K562 (cell line): ENCODE measurements at regions not wholly inside any gene's neighbourhood (a gene's known extent, or its start where the extent isn't known, plus 50 kb on each side); places are given as distances from the start of the nearest gene placed in this dataset.

Source experiments
- ATAC-seq: fragments of 200-7000 bp; cut with Tn5 transposase; 3 replicates; pipeline ENCODE4 v1.9.1; 2020; ENCODE audit warnings: moderate library complexity
- BruUV-seq: library from RNA; stranded (reverse); fragments of 400-500 nt; replicated peaks from 2 replicates; lab custom pipeline; 2021; lab: Mats Ljungman, UMichigan
- CTCF ChIA-PET: fragments of 300-600 bp; formaldehyde crosslinking; extraction: SDS; loops from one replicate; lab custom pipeline; 2021; ENCODE audit warnings: low intra/inter-chr PET ratio; lab: Yijun Ruan, JAX
- POLR2A ChIA-PET: fragments of 300-600, 350-650 bp; sonication (Branson Sonifier 250); formaldehyde crosslinking; extraction: SDS; loops from one replicate; lab custom pipeline; 2021; ENCODE audit warnings: antibody characterized with exemption, inconsistent platforms; lab: Yijun Ruan, JAX
- DNase-seq, 4 experiments: peaks; one replicate each; pipeline versions ENCODE4 v3.0.0 to v3.0.0-alpha.2; 2011 to 2018; ENCODE audit warnings: low spot score in 3 of 4, mixed read lengths in 3 of 4; ENCODE audit errors: extremely low read depth in 1 of 4
- FAIRE-seq: peaks from 2 replicates; lab custom pipeline; 2011; peaks lifted over from hg19 to GRCh38; lab: Jason Lieb, UNC
- H2AFZ ChIP-seq: 2 replicates; pipeline ENCODE4 v1.6.0; 2011; ENCODE audit warnings: low read depth, low read length, control low read depth, inconsistent platforms
- H3K27ac ChIP-seq: fragments of 200-600 bp; 3 replicates; pipeline ENCODE4 v1.8.0; 2011; ENCODE audit warnings: low read depth, mild to moderate bottlenecking, control low read depth, inconsistent platforms, low read length, moderate library complexity, mixed read lengths; ENCODE audit errors: extremely low read depth
- H3K27me3 ChIP-seq, 2 experiments: fragments of 300-600 bp in 1 of 2; 2 replicates in 1 of 2; 3 replicates in 1 of 2; pipeline versions ENCODE4 v1.6.0 to v1.8.0; 2011; ENCODE audit warnings: inconsistent platforms in 2 of 2, low read length in 2 of 2, mild to moderate bottlenecking in 1 of 2, mixed read lengths in 1 of 2, moderate library complexity in 1 of 2; ENCODE audit not compliant: control insufficient read depth in 2 of 2, insufficient read depth in 2 of 2
- H3K36me3 ChIP-seq: fragments of 300-600 bp; 3 replicates; pipeline ENCODE4 v1.8.0; 2011; ENCODE audit warnings: mild to moderate bottlenecking, low read length, inconsistent platforms; ENCODE audit not compliant: control insufficient read depth, insufficient read depth
- H3K4me1 ChIP-seq, 2 experiments: fragments of 200-600 bp in 1 of 2; replicated peaks in 1 of 2; 2 replicates in 1 of 2; 3 replicates in 1 of 2; pipeline versions ENCODE4 v1.5.1 to v1.8.0; 2011; ENCODE audit warnings: inconsistent platforms in 2 of 2, low read length in 2 of 2, mild to moderate bottlenecking in 1 of 2, mixed read lengths in 1 of 2, moderate library complexity in 1 of 2; ENCODE audit not compliant: control insufficient read depth in 2 of 2, insufficient read depth in 2 of 2
- H3K4me2 ChIP-seq: 2 replicates; pipeline ENCODE4 v1.6.1; 2011; ENCODE audit warnings: low read length, control low read depth, inconsistent platforms, mixed read lengths; ENCODE audit not compliant: insufficient read depth
- H3K4me3 ChIP-seq: fragments of 200-600 bp; sonication (generic), shearing (Covaris generic); 2 replicates; pipeline ENCODE4 v1.5.1; 2016; ENCODE audit warnings: control low read depth, inconsistent platforms
- H3K79me2 ChIP-seq: fragments of 200-600 bp; 3 replicates; pipeline ENCODE4 v1.8.0; 2011; ENCODE audit warnings: low read length, inconsistent platforms; ENCODE audit not compliant: control insufficient read depth, insufficient read depth
- H3K9ac ChIP-seq, 2 experiments: 2 replicates each; pipeline versions ENCODE4 v1.6.0 to v1.6.1; 2011; ENCODE audit warnings: low read depth in 2 of 2, low read length in 2 of 2, control low read depth in 1 of 2, inconsistent platforms in 1 of 2, mild to moderate bottlenecking in 1 of 2, mixed read lengths in 1 of 2; ENCODE audit not compliant: insufficient read depth in 1 of 2
- H3K9me1 ChIP-seq: one replicate; pipeline ENCODE4 v1.6.0; 2011; ENCODE audit warnings: inconsistent platforms, mild to moderate bottlenecking, low read length, moderate library complexity; ENCODE audit not compliant: control insufficient read depth, insufficient read depth
- H3K9me3 ChIP-seq: replicated peaks from 2 replicates; pipeline ENCODE4 v1.5.1; 2011; ENCODE audit warnings: low read depth, low read length, inconsistent platforms; ENCODE audit not compliant: control insufficient read depth, insufficient read depth
- H4K20me1 ChIP-seq: replicated peaks from 2 replicates; pipeline ENCODE4 v1.6.1; 2011; ENCODE audit warnings: low read length, inconsistent platforms, mixed read lengths; ENCODE audit not compliant: control insufficient read depth, insufficient read depth
- BRD4 ChIP-seq: fragments of 200-600 bp; sonication (generic); IDR thresholded peaks from 2 replicates; pipeline ENCODE4 v1.6.1; 2017; ENCODE audit warnings: inconsistent platforms
- CHD2 ChIP-seq: IDR thresholded peaks from 2 replicates; pipeline ENCODE4 v1.6.1; 2011; ENCODE audit warnings: low read depth, low read length
- CREM ChIP-seq: IDR thresholded peaks from 2 replicates; pipeline ENCODE4 v1.6.1; 2014; ENCODE audit warnings: antibody characterized with exemption, low read depth
- E2F3 ChIP-seq: fragments of 250-450 bp; sonication (Bioruptor Pico); IDR thresholded peaks from 2 replicates; pipeline ENCODE4 v1.4.0; 2020; ENCODE audit warnings: mild to moderate bottlenecking
- ELF2 ChIP-seq: fragments of 250-450 bp; sonication (Bioruptor Pico); IDR thresholded peaks from 2 replicates; pipeline ENCODE4 v1.5.0; 2021; ENCODE audit warnings: mild to moderate bottlenecking
- ELF4 ChIP-seq: fragments of 450-650 bp; formaldehyde crosslinking; IDR thresholded peaks from 2 replicates; pipeline ENCODE4 v1.4.0; 2022; ENCODE audit warnings: missing genetic modification characterization
- ELK1 ChIP-seq: sonication (generic); formaldehyde crosslinking; IDR thresholded peaks from 2 replicates; pipeline ENCODE4 v1.8.1; 2022; ENCODE audit warnings: missing genetic modification reagents
- EWSR1 ChIP-seq: fragments of 450-650 bp; IDR thresholded peaks from 2 replicates; pipeline ENCODE4 v1.6.1; 2018; ENCODE audit warnings: borderline replicate concordance, mild to moderate bottlenecking, low read depth, moderate library complexity; ENCODE audit not compliant: partially characterized antibody
- HNRNPUL1 ChIP-seq: fragments of 200-400 bp; formaldehyde crosslinking; IDR thresholded peaks from 2 replicates; pipeline ENCODE4 v1.6.1; 2017; ENCODE audit warnings: low read length
- HSF4 ChIP-seq: fragments of 250-450 bp; sonication (Bioruptor Pico); IDR thresholded peaks from 2 replicates; pipeline ENCODE4 v2.1.2; 2022; ENCODE audit warnings: mild to moderate bottlenecking, moderate library complexity, borderline replicate concordance
- KLF16 ChIP-seq: IDR thresholded peaks from 2 replicates; pipeline ENCODE4 v1.6.1; 2016; ENCODE audit warnings: antibody characterized with exemption
- PHF20 ChIP-seq: fragments of 450-650 bp; IDR thresholded peaks from 2 replicates; pipeline ENCODE4 v1.6.1; 2018; ENCODE audit not compliant: partially characterized antibody
- RBM17 ChIP-seq: fragments of 200-400 bp; formaldehyde crosslinking; IDR thresholded peaks from 2 replicates; pipeline ENCODE4 v1.6.1; 2017; ENCODE audit warnings: low read depth, mild to moderate bottlenecking, low read length, borderline replicate concordance
- ZNF3 ChIP-seq: fragments of 250-450 bp; sonication (Bioruptor Pico); IDR thresholded peaks from 2 replicates; pipeline ENCODE4 v1.5.0; 2021; ENCODE audit warnings: mild to moderate bottlenecking, moderate library complexity
- ZNF347 ChIP-seq: fragments of 450-650 bp; formaldehyde crosslinking; IDR thresholded peaks from 2 replicates; pipeline ENCODE4 v1.4.0; 2020; ENCODE audit warnings: low read depth, mild to moderate bottlenecking, moderate library complexity
- ZNF398 ChIP-seq: fragments of 250-450 bp; sonication (Bioruptor Pico); IDR thresholded peaks from 2 replicates; pipeline ENCODE4 v1.8.0; 2021; ENCODE audit warnings: moderate library complexity, mild to moderate bottlenecking, inconsistent platforms
- ZNF583 ChIP-seq: fragments of 250-450 bp; sonication (Bioruptor Pico); IDR thresholded peaks from 2 replicates; pipeline ENCODE4 v1.4.0; 2020
- ZSCAN32 ChIP-seq: fragments of 450-650 bp; formaldehyde crosslinking; IDR thresholded peaks from 2 replicates; pipeline ENCODE4 v1.4.0; 2020; ENCODE audit warnings: mild to moderate bottlenecking, moderate library complexity
- WGBS: fragments of 100-300 bp; shearing (Covaris generic); methylation state at CpG from one replicate; pipeline ENCODE4 v1.1.6; 2016; ENCODE audit warnings: low coverage, mixed read lengths; ENCODE audit not compliant: insufficient coverage; ENCODE audit errors: missing lambda C conversion rate; 5-methylcytosine and 5-hydroxymethylcytosine counted together
- in situ Hi-C: fragments of 300-500 bp; cut with MboI; formaldehyde crosslinking; loops from 4 replicates; pipeline ENCODE4 v1.15.0; 2018; ENCODE audit warnings: inconsistent platforms, mixed read lengths
- intact Hi-C: fragments of 100-400 bp; cut with micrococcal nuclease; formaldehyde crosslinking; loops from 2 replicates; pipeline ENCODE4 v1.14.2; 2022
- TF ChIP-seq, protein P1 (sequence below): fragments of 250-450 bp; sonication (Bioruptor Pico); IDR thresholded peaks from 2 replicates; pipeline ENCODE4 v1.8.0; 2021; ENCODE audit warnings: moderate library complexity, mild to moderate bottlenecking, inconsistent platforms

GRCh38 chr22:49588739-49589138 is 238.9 kb downstream of the BRD1 start:
- H3K79me2 ChIP-seq: peaks cover 41% of the 10 kb centered on the region
- WGBS: 83% methylated on average over 8 of the region's 12 CpGs
- FAIRE-seq (no peak), ATAC-seq (no peak), DNase-seq (no peak)
- CTCF ChIA-PET: no interaction called here
- H3K4me2 ChIP-seq: no peak overlapping the region
- no peak overlapping the region for H3K4me3 ChIP-seq
- TF ChIP-seq ELF2 (CRISPR knock-in tag): no peak
- no peak for TF ChIP-seq ZNF3 (CRISPR knock-in tag)
- TF ChIP-seq EWSR1: no peak
- no peak for TF ChIP-seq ZNF583
- TF ChIP-seq HNRNPUL1: no peak
- TF ChIP-seq, protein P1, sequence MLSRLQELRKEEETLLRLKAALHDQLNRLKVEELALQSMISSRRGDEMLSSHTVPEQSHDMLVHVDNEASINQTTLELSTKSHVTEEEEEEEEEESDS (CRISPR knock-in tag): no peak
- TF ChIP-seq ELF4 (CRISPR knock-in tag): no peak
- TF ChIP-seq CREM: no peak
- TF ChIP-seq ZNF347 (CRISPR knock-in tag): no peak
- TF ChIP-seq RBM17: no peak
- no peak for TF ChIP-seq ZNF398
- no peak for TF ChIP-seq ELK1 (CRISPR knock-in tag)
- no peak for TF ChIP-seq CHD2
- TF ChIP-seq BRD4: no peak
- no peak for TF ChIP-seq HSF4 (CRISPR knock-in tag)
- TF ChIP-seq E2F3 (CRISPR knock-in tag): no peak
- no peak for TF ChIP-seq ZSCAN32 (CRISPR knock-in tag)
- no peak for TF ChIP-seq PHF20
- no peak for TF ChIP-seq KLF16
- BruUV-seq: no TSS peak
- H3K9ac ChIP-seq: no peak overlapping the region
- peaks cover 19% of the 10 kb centered on the region for H4K20me1 ChIP-seq
- in situ Hi-C loops (no loop called here), intact Hi-C loops (no loop called here)
- no peaks in the 10 kb centered on the region for H3K27me3 ChIP-seq
- POLR2A ChIA-PET: no interaction called here
- no peak overlapping the region for H3K27ac ChIP-seq
- no peaks in the 10 kb centered on the region for H3K9me3 ChIP-seq
- H3K9me1 ChIP-seq: no peaks in the 10 kb centered on the region
- H3K4me1 ChIP-seq: no peaks in the 10 kb centered on the region; a peak in 2 of 5 replicates
- peaks cover 37% of the 10 kb centered on the region; the same call in 2 of the 3 replicates for H3K36me3 ChIP-seq
- no peak overlapping the region for H2AFZ ChIP-seq
